Memory B cell (primary cell): ENCODE measurements at regions not wholly inside any gene's neighbourhood (a gene's known extent, or its start where the extent isn't known, plus 50 kb on each side); places are given as distances from the start of the nearest gene placed in this dataset.

ENCODE experiments used
- ATAC-seq: fragments of 150-1000 bp; cut with Tn5 transposase; 2 replicates; pipeline ENCODE4 v1.10.0; 2021; ENCODE audit warnings: low read depth, mild to moderate bottlenecking, moderate library complexity
- DNase-seq, 2 donors: peaks; one replicate each; pipeline ENCODE4 v3.0.0; 2022; ENCODE audit warnings: low spot score in 2 of 2
- H3K27ac Mint-ChIP-seq: one replicate; pipeline ENCODE4 v1.8.0; 2022; ENCODE audit warnings: mild to moderate bottlenecking, moderate library complexity, mixed read lengths
- H3K27me3 Mint-ChIP-seq: one replicate; pipeline ENCODE4 v1.8.0; 2022; ENCODE audit warnings: mixed read lengths
- H3K36me3 Mint-ChIP-seq: one replicate; pipeline ENCODE4 v1.8.0; 2022; ENCODE audit warnings: mild to moderate bottlenecking, mixed read lengths
- H3K4me1 Mint-ChIP-seq: one replicate; pipeline ENCODE4 v1.8.0; 2022; ENCODE audit warnings: mixed read lengths
- H3K4me3 Mint-ChIP-seq: one replicate; pipeline ENCODE4 v1.8.0; 2022; ENCODE audit warnings: mild to moderate bottlenecking, moderate library complexity, mixed read lengths
- H3K9me3 Mint-ChIP-seq: one replicate; pipeline ENCODE4 v1.8.0; 2022; ENCODE audit warnings: mixed read lengths

DNA sequence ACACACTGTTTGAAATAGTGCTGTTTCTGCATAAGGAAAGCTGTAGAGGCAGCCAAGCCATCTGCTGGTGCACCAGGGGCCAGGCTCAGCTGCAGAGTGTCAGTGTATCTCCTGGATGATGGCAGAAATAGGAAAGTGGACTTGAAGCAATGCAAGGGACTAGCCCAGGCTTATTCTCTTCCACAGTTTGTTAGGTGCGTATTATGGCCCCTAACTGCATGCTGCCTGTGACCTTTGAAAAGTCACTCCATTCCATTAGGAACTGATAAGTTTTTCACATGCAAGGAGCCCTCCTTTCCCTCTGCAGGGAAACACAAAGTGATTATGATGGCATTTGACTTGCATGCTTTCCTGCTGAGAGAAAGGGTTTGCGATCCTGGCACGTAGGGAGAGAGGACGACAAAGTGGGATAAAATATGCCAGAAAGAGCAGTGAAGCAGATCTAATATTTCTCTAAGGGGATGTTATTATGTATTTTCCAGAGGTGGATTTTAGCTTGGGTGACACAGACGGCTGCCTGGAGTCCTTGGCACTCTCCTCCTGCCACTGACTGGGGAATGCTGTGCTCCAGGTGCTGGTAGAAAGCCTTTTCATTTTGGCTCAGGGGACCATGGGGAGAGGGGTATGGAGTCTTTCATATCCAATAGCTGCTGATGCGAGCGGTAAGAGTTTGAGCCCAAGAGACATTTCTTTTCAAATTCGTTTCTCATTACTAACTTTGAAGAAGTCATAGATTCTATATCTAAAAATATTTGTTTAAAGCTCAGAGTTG, 402.1 kb upstream of the B3GALT2 start:
- Mint-ChIP-seq H3K36me3 (no peaks in the 10 kb centered on the region), H3K4me1 (peaks cover 8% of the 10 kb centered on the region), H3K27me3 (peaks cover 2% of the 10 kb centered on the region), H3K27ac (no peak overlapping the region), H3K9me3 (peaks cover 2% of the 10 kb centered on the region), H3K4me3 (no peak overlapping the region)
- no peak for ATAC-seq
- no peak for DNase-seq

DNA sequence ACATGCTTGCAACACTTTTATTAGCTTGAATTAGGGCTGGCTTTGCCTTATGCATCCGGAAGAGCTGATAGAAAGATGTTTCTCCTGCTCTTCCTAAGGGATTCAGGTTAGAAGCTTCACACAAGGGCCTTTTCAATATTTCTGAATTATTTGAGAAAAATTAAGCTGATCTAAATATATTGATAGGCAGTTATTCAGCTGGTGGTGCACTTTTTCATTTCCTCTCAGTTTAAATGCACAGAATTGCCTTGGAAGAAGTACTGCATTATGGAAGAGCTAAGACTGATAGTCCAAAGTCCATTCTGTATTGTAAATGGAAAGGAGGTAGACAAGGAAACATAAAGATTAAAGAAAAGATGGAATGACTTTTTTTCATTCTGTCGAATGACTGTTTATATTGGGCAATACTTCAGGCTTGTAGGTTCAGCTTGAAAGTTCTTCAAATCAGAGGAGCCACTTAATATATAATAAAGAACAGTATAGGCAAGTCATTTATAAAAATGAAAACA, 398.4 kb upstream of the B3GALT2 start:
- Mint-ChIP-seq H3K36me3 (peaks cover 2% of the 10 kb centered on the region), H3K27me3 (peaks cover 4% of the 10 kb centered on the region), H3K9me3 (peaks cover 8% of the 10 kb centered on the region), H3K4me3 (no peak overlapping the region), H3K4me1 (no peaks in the 10 kb centered on the region), H3K27ac (no peak overlapping the region)
- ATAC-seq (no peak), DNase-seq (no peak)

DNA sequence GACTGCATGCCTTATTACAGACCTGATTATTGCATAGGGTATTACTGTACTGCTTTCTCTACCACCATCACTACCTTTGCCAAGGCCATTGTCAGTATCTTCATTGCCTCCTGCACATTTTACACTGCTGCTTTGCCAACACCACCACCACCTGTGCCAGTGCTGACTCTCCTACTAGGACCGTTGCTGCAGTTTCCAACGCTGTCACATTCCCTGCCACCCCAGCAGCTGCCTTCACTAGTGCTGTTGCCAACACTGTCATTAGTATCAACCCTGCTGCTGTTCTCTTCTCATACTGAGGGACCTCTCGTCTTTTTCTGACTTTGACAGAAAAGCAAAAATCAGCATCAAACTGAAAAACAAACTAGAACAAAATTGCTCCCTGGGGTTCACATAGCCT, 394.9 kb upstream of the B3GALT2 start:
- peaks cover 4% of the 10 kb centered on the region for H3K27me3 Mint-ChIP-seq
- ATAC-seq = no peak
- DNase-seq = no peak
- no peak overlapping the region for H3K4me3 Mint-ChIP-seq
- peaks cover 2% of the 10 kb centered on the region for H3K36me3 Mint-ChIP-seq
- no peak overlapping the region for H3K27ac Mint-ChIP-seq
- no peaks in the 10 kb centered on the region for H3K4me1 Mint-ChIP-seq
- peaks cover 8% of the 10 kb centered on the region for H3K9me3 Mint-ChIP-seq

DNA sequence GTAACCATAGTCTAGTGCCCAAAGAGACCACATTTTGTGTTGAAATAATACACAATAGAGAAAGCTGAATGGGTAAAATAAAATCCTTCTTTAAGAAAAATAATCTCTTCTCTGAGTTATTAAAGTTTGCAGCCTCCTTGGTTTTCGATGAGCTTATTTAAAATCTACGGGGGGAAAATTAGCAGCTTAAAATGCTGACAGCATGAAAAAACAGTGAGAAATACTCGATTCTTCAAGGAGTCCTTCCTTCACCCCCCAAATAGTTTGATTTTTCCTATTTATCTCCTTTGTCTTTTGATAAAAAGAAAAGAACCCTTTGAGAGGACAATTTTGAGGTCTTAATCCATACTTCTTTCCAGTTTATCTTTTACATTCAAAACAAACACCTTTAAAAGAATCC, 394.0 kb upstream of the B3GALT2 start:
- no peak for DNase-seq
- H3K4me1 Mint-ChIP-seq = no peaks in the 10 kb centered on the region
- no peak for ATAC-seq
- H3K9me3 Mint-ChIP-seq = peaks cover 8% of the 10 kb centered on the region
- peaks cover 4% of the 10 kb centered on the region for H3K27me3 Mint-ChIP-seq
- H3K36me3 Mint-ChIP-seq = peaks cover 2% of the 10 kb centered on the region
- no peak overlapping the region for H3K27ac Mint-ChIP-seq
- no peak overlapping the region for H3K4me3 Mint-ChIP-seq

- peaks cover 4% of the 10 kb centered on the region for H3K27me3 Mint-ChIP-seq
- H3K9me3 Mint-ChIP-seq = peaks cover 8% of the 10 kb centered on the region
- no peak overlapping the region for H3K27ac Mint-ChIP-seq
- peaks cover 2% of the 10 kb centered on the region for H3K36me3 Mint-ChIP-seq
- no peaks in the 10 kb centered on the region for H3K4me1 Mint-ChIP-seq
- ATAC-seq = no peak
- DNase-seq = no peak
- H3K4me3 Mint-ChIP-seq = no peak overlapping the region
Observed at GRCh38 chr1:193579323-193579722, 392.9 kb upstream of the B3GALT2 start.

DNA sequence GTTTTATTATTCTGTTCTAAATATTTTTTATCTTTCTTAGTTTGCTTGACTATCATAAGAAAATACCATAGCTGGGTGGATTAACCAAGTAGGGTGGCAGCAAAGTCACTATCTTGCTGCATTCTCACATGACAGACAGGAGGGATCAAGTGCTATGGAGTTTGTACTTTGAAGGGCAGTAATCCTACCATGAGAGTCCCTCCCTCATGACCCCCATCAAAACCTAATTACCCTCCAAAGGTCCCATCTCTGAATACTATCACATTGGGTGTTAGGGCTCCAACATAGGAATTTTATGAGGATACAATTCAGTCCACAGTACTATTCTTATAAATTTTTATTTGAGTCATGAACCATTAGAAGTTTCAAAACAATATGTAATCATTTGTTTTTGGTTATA, 388.5 kb upstream of the B3GALT2 start:
- Mint-ChIP-seq H3K4me1 (peaks cover 6% of the 10 kb centered on the region), H3K4me3 (no peak overlapping the region), H3K27me3 (no peaks in the 10 kb centered on the region), H3K9me3 (peaks cover 3% of the 10 kb centered on the region), H3K36me3 (peaks cover 2% of the 10 kb centered on the region), H3K27ac (no peak overlapping the region)
- DNase-seq (no peak), ATAC-seq (no peak)

DNA sequence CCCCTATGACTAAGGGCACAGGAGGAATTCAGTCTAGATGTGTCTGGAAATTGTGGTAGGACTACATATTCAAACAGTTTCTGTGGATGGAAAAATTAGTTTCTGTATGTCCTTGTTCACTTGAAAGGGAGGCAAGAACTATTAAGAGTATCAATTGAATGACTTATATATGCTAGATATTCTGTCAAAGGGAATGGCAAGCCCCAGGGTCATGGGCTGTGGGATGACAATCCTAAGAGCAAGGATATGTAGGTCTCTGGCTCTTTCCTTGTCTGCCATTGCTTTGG, 383.5 kb upstream of the B3GALT2 start:
- Mint-ChIP-seq H3K4me3 (no peak overlapping the region), H3K27me3 (no peaks in the 10 kb centered on the region), H3K27ac (peak overlapping the region; percentile 73), H3K9me3 (peaks cover 3% of the 10 kb centered on the region), H3K4me1 (peaks cover 21% of the 10 kb centered on the region), H3K36me3 (peaks cover 2% of the 10 kb centered on the region)
- ATAC-seq = no peak
- DNase-seq = no peak

DNA sequence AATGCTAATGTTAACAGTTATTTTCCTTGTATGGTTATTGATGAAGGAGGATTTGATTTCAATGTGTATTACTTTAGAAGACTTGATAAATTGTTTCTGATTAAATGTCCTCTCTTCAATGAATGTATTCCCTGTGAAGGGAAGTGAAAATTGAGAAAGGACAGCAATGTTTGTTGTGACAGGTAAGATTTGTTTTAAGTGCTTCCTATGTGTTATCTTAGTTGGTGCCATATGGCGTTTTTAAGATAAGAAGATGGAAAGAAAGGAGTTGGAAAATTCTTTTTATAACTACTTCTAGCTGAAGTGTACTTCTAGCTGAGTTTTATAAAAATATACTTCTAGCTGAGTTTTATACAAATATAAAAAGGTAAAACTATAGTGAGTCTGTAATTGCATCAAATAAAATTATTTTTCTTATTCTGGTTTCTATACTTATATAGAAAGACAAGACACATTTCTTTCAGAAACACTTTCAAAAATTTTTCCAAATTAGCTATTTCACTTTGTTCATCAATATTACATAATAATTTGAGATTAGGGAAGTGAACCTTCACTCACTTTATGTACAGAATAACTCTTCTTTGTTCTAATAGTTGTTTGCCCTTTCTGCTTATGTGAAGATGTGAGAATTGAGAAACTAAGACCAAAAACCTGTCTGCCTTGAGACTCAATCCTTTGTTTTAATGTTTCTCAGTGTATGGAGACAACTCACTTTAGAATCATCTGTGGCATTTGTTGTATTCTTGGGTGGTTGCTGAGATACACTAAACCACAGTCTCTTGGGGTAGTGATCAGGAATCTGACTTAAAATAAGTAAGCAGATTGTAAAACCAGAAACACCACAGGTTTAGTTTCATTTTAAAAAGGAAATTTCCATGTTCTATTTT, 382.9 kb upstream of the B3GALT2 start:
- peak overlapping the region; percentile 73 for H3K27ac Mint-ChIP-seq
- H3K36me3 Mint-ChIP-seq = peaks cover 2% of the 10 kb centered on the region
- peaks cover 21% of the 10 kb centered on the region for H3K4me1 Mint-ChIP-seq
- no peak for DNase-seq
- ATAC-seq = peak; percentile 48
- H3K9me3 Mint-ChIP-seq = peaks cover 3% of the 10 kb centered on the region
- no peaks in the 10 kb centered on the region for H3K27me3 Mint-ChIP-seq
- peak overlapping the region; percentile 22 for H3K4me3 Mint-ChIP-seq

- no peaks in the 10 kb centered on the region for H3K27me3 Mint-ChIP-seq
- H3K27ac Mint-ChIP-seq = no peak overlapping the region
- H3K4me3 Mint-ChIP-seq = no peak overlapping the region
- peaks cover 2% of the 10 kb centered on the region for H3K36me3 Mint-ChIP-seq
- ATAC-seq (peak; percentile 44), DNase-seq (no peak)
- peaks cover 21% of the 10 kb centered on the region for H3K4me1 Mint-ChIP-seq
- H3K9me3 Mint-ChIP-seq = peaks cover 3% of the 10 kb centered on the region
Observed at GRCh38 chr1:193568512-193568911, 382.1 kb upstream of the B3GALT2 start.

DNA sequence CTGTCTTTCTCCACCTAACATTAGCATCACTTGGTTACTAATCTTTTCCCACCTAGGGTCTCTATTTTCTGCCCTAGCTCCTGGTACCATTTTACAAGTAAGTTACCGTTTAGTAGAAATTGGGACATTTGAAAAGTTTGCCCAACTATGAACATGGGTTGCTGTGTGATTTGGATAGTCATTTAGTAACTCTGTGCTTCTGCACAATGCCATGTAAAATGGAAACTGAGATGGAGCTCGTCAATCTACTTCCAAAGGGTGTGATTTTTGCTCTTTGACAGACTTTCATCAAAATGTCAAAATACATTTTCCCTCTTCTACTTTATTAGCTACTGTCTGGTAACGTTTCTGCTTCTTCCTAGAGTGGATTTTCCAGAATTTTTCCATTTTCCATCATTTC, 381.5 kb upstream of the B3GALT2 start:
- H3K27ac Mint-ChIP-seq = no peak overlapping the region
- no peak overlapping the region for H3K4me3 Mint-ChIP-seq

DNA sequence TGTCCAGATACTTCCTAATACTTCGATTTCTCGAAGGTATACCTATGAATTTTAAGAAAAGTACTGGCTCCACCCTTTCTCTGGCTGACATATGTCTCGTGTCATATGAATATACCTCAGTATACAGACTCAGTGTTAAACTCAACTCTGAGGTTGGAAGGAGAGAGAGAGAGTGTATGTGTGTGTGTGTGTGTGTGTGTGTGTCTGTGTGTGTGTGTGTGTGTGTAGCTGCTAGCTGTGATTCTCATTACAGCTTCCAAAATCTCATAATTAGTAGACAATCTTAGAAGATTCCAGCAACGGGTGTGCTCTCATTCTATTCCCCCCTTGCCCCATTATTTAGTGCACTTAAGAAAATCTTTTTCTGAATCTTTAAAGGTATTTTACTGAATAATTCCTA, 380.3 kb upstream of the B3GALT2 start:
- ATAC-seq = no peak
- no peak for DNase-seq
- no peaks in the 10 kb centered on the region for H3K36me3 Mint-ChIP-seq
- H3K27me3 Mint-ChIP-seq = no peaks in the 10 kb centered on the region
- peaks cover 21% of the 10 kb centered on the region for H3K4me1 Mint-ChIP-seq
- no peak overlapping the region for H3K4me3 Mint-ChIP-seq
- H3K9me3 Mint-ChIP-seq = no peaks in the 10 kb centered on the region
- H3K27ac Mint-ChIP-seq = no peak overlapping the region

More for the DNA sequence above, 381.5 kb upstream of the B3GALT2 start:
- Mint-ChIP-seq H3K9me3 (peaks cover 3% of the 10 kb centered on the region), H3K4me1 (peaks cover 21% of the 10 kb centered on the region), H3K36me3 (peaks cover 2% of the 10 kb centered on the region), H3K27me3 (no peaks in the 10 kb centered on the region)
- no peak for ATAC-seq
- no peak for DNase-seq

- H3K27ac Mint-ChIP-seq = no peak overlapping the region
- ATAC-seq = no peak
Observed at GRCh38 chr1:193565971-193566577, 379.7 kb upstream of the B3GALT2 start.

DNA sequence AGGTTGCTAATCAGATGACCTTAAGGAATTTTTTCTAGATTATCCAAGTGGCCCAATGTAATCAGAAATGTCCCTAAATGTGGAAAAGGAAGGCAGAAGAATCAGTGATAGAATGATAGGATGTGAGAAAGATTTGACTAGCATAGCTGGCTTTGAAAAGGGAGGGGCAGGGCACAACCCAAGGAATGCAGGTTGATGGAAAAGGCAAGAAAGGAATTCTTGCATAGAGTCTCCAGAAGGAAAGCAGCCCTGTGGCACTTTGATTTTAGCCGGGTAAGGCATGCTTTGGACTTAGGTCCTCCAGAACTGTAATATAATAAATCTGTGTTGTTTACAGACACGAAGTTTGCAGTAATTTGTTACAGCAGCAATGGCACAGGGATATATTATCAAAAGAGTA, 375.7 kb upstream of the B3GALT2 start:
- Mint-ChIP-seq H3K36me3 (no peaks in the 10 kb centered on the region), H3K4me3 (no peak overlapping the region), H3K4me1 (peaks cover 4% of the 10 kb centered on the region), H3K27me3 (no peaks in the 10 kb centered on the region), H3K9me3 (no peaks in the 10 kb centered on the region), H3K27ac (no peak overlapping the region)
- ATAC-seq (no peak), DNase-seq (no peak)

More at GRCh38 chr1:193565971-193566577, 379.7 kb upstream of the B3GALT2 start:
- no peaks in the 10 kb centered on the region for H3K36me3 Mint-ChIP-seq
- H3K27me3 Mint-ChIP-seq = no peaks in the 10 kb centered on the region
- H3K9me3 Mint-ChIP-seq = no peaks in the 10 kb centered on the region
- peaks cover 21% of the 10 kb centered on the region for H3K4me1 Mint-ChIP-seq
- H3K4me3 Mint-ChIP-seq = no peak overlapping the region
- DNase-seq = no peak

GRCh38 chr1:193558491-193559028, 372.1 kb upstream of the B3GALT2 start:
- DNase-seq (no peak), ATAC-seq (no peak)
- H3K27ac Mint-ChIP-seq = no peak overlapping the region
- H3K27me3 Mint-ChIP-seq = no peaks in the 10 kb centered on the region
- peaks cover 4% of the 10 kb centered on the region for H3K4me1 Mint-ChIP-seq
- H3K4me3 Mint-ChIP-seq = no peak overlapping the region
- no peaks in the 10 kb centered on the region for H3K36me3 Mint-ChIP-seq
- no peaks in the 10 kb centered on the region for H3K9me3 Mint-ChIP-seq
